Stomach (tissue), 8 donors: ENCODE measurements at regions not wholly inside any gene's neighbourhood (a gene's known extent, or its start where the extent isn't known, plus 50 kb on each side); places are given as distances from the start of the nearest gene placed in this dataset.

Experiments used
- DNase-seq, 2 donors: peaks; one replicate each; pipeline versions ENCODE4 v3.0.0 to v3.0.0-alpha.2; 2013 to 2019
- H3K27ac ChIP-seq, 5 donors: fragments of 200-600 bp in 4 of 5; sonication (generic) in 4 of 5; one replicate each; pipeline ENCODE4 v1.5.1; 2013 to 2019; ENCODE audit warnings: mild to moderate bottlenecking in 1 of 5, moderate library complexity in 1 of 5
- H3K27me3 ChIP-seq, 3 donors: fragments of 200-600 bp; sonication (generic); one replicate each; pipeline ENCODE4 v1.5.1; 2017 to 2019; ENCODE audit warnings: mixed run types in 1 of 3
- H3K36me3 ChIP-seq, 4 donors: fragments of 200-600 bp; sonication (generic); 1 replicate in 3 of 4; 2 replicates in 1 of 4; pipeline ENCODE4 v1.5.1; 2016 to 2019
- H3K4me1 ChIP-seq, 4 donors: fragments of 200-600 bp; sonication (generic); one replicate each; pipeline ENCODE4 v1.5.1; 2016 to 2019
- H3K4me3 ChIP-seq, 4 donors: fragments of 200-600 bp; sonication (generic) in 3 of 4; one replicate each; pipeline ENCODE4 v1.5.1; 2016 to 2019; ENCODE audit warnings: mild to moderate bottlenecking in 1 of 4
- H3K9me3 ChIP-seq, 4 donors: fragments of 200-600 bp; sonication (generic); one replicate each; pipeline ENCODE4 v1.5.1; 2016 to 2019
- CTCF ChIP-seq, 7 experiments: fragments of 450-650 bp in 4 of 7; fragments of 200-600 bp in 3 of 7; sonication (generic) in 3 of 7; IDR thresholded peaks; one replicate each; pipeline ENCODE4 v1.5.1; 2016 to 2019; ENCODE audit warnings: antibody characterized with exemption in 7 of 7, control low read depth in 2 of 7, mild to moderate bottlenecking in 1 of 7
- EP300 ChIP-seq: sonication (generic); formaldehyde crosslinking; IDR thresholded peaks from one replicate; pipeline ENCODE4 v1.6.1; 2017; ENCODE audit warnings: antibody characterized with exemption
- POLR2A ChIP-seq, 4 donors: fragments of 450-650 bp; IDR thresholded peaks; one replicate each; pipeline ENCODE4 v1.6.1; 2016; ENCODE audit warnings: antibody characterized with exemption in 4 of 4, control low read depth in 2 of 4, mild to moderate bottlenecking in 1 of 4, moderate library complexity in 1 of 4
- POLR2AphosphoS5 ChIP-seq, 3 donors: sonication (generic); formaldehyde crosslinking; IDR thresholded peaks; one replicate each; pipeline ENCODE4 v1.6.1; 2016; ENCODE audit warnings: antibody characterized with exemption in 3 of 3
- WGBS, 5 donors: extraction: QIAGEN DNeasy Blood & Tissue Kit in 3 of 5; methylation state at CpG; one replicate each; pipeline versions ENCODE4 v1.1.5 to v1.1.7; 2013 to 2018; 5-methylcytosine and 5-hydroxymethylcytosine counted together
- intact Hi-C: fragments of 100-400 bp; cut with DNase I; formaldehyde crosslinking; loops from one replicate; pipeline ENCODE4 v1.15.1; 2023; ENCODE audit warnings: low total_unique reads
- donor health status: healthy with polysubstance abuse.
- donor health status: Bipolar disorder and iron deficiency.
- donor health status: healthy.

GRCh38 chr1:2923351-2923750 lies 97.9 kb upstream of the ACTRT2 start:
- no peak for DNase-seq
- intact Hi-C loops = no loop called here
- Histone ChIP-seq H3K4me1 (peaks cover 0 to 4% (median 0%) of the 10 kb centered on the region in 4 donors), H3K36me3 (no peaks in the 10 kb centered on the region), H3K4me3 (no peak overlapping the region), H3K27ac (no peak overlapping the region), H3K9me3 (no peaks in the 10 kb centered on the region), H3K27me3 (peaks cover 0 to 78% (median 0%) of the 10 kb centered on the region in 3 donors)
- WGBS, 5 donors = 81 to 91% (median 87%) methylated on average over 9 to 21 of the region's 21 CpGs
- TF ChIP-seq POLR2AphosphoS5 (IDR thresholded peaks at IDR 0.05) = no peak
- TF ChIP-seq EP300 = no peak
- TF ChIP-seq CTCF (IDR thresholded peaks at IDR 0.05) = no peak
- no peak for TF ChIP-seq POLR2A (IDR thresholded peaks at IDR 0.05)

- Histone ChIP-seq H3K36me3 (no peaks in the 10 kb centered on the region), H3K27me3 (peaks cover 0 to 86% (median 0%) of the 10 kb centered on the region in 3 donors), H3K9me3 (peaks cover 0 to 6% (median 0%) of the 10 kb centered on the region in 4 donors), H3K4me3 (no peak overlapping the region), H3K27ac (no peak overlapping the region), H3K4me1 (peaks cover 0 to 4% (median 0%) of the 10 kb centered on the region in 4 donors)
- no peak for TF ChIP-seq CTCF (IDR thresholded peaks at IDR 0.05)
- TF ChIP-seq EP300 = no peak
- no peak for TF ChIP-seq POLR2AphosphoS5 (IDR thresholded peaks at IDR 0.05)
- no peak for TF ChIP-seq POLR2A (IDR thresholded peaks at IDR 0.05)
- WGBS, 5 donors = 85 to 93% (median 91%) methylated on average over 12 to 13 of the region's 13 CpGs
- DNase-seq = no peak
- intact Hi-C loops = no loop called here
Measured at GRCh38 chr1:2925291-2925690, 96.0 kb upstream of the ACTRT2 start.

- peaks cover 0 to 86% (median 0%) of the 10 kb centered on the region in 3 donors for H3K27me3 ChIP-seq
- no peak overlapping the region for H3K27ac ChIP-seq
- 27 to 43% (median 41%) methylated on average over 8 to 10 of the region's 10 CpGs for WGBS, 5 donors
- H3K4me1 ChIP-seq = peaks cover 0 to 4% (median 0%) of the 10 kb centered on the region in 4 donors
- intact Hi-C loops = no loop called here
- peak in 1 of 2 donors; percentile 51 for DNase-seq
- no peaks in the 10 kb centered on the region for H3K36me3 ChIP-seq
- TF ChIP-seq CTCF (IDR thresholded peaks at IDR 0.05) (no peak), POLR2A (IDR thresholded peaks at IDR 0.05) (no peak), EP300 (no peak), POLR2AphosphoS5 (IDR thresholded peaks at IDR 0.05) (no peak)
- H3K4me3 ChIP-seq = no peak overlapping the region
- H3K9me3 ChIP-seq = peaks cover 0 to 6% (median 0%) of the 10 kb centered on the region in 4 donors
Measured at GRCh38 chr1:2925918-2926317, 95.3 kb upstream of the ACTRT2 start.

- Histone ChIP-seq H3K4me3 (no peak overlapping the region), H3K36me3 (no peaks in the 10 kb centered on the region), H3K27me3 (peaks cover 0 to 88% (median 0%) of the 10 kb centered on the region in 3 donors), H3K4me1 (peaks cover 0 to 4% (median 0%) of the 10 kb centered on the region in 4 donors), H3K27ac (no peak overlapping the region), H3K9me3 (peaks cover 0 to 6% (median 0%) of the 10 kb centered on the region in 4 donors)
- TF ChIP-seq EP300 = no peak
- no peak for TF ChIP-seq CTCF (IDR thresholded peaks at IDR 0.05)
- no peak for TF ChIP-seq POLR2AphosphoS5 (IDR thresholded peaks at IDR 0.05)
- no peak for TF ChIP-seq POLR2A (IDR thresholded peaks at IDR 0.05)
- no peak for DNase-seq
- WGBS, 5 donors = 73 to 90% (median 81%) methylated on average over 3 to 5 of the region's 5 CpGs
- intact Hi-C loops = no loop called here
Measured at GRCh38 chr1:2926447-2927055, 94.7 kb upstream of the ACTRT2 start.
